SIG-M5 treated with dmso at 0.1 percent for 504 hours (cell line): ENCODE measurements at regions not wholly inside any gene's neighbourhood (a gene's known extent, or its start where the extent isn't known, plus 50 kb on each side); places are given as distances from the start of the nearest gene placed in this dataset.

Experiments
- DNase-seq: peaks from one replicate; lab custom pipeline; 2025; ENCODE audit not compliant: unreplicated experiment; lab: John Stamatoyannopoulos, UW

- no peak for DNase-seq
Observed at GRCh38 chr3:101085752-101086151, 92.5 kb upstream of the ABI3BP start.

DNA sequence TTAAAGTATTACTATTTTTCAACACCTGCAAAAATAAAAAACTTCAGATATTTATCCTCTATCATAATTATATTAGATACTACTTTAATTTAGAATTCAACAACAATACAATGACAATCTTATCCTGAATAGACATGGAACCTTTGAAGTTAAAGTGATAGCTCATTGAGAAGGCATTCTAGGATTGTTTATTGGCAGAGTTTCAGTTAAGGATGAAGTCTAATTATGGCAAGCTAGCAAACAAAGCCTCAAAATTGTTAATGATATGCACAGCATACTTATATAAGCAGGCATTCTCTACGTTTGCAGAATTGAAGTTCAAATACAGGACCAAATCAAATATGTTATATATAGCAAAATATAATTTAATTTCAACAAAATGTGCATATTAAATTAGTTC lies 91.2 kb upstream of the ABI3BP start:
- no peak for DNase-seq

DNA sequence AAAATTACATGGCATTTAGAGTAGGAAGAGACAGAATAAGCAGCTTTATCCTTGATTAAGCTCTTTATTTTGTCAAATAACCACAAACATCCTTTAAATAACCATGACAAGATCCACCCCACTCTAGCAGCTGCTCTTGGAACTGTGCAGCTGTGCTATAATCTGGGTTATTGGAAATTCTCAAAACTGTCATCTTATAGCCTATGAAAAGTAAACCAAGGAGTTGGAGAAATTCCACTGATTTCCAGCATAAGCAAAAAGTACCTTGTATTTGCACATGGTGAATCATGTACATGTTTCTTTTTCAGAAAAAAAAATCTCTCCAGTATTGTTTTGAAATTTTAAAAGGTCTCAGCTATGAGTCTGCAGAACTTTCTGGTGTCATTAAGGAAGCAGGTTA lies 88.8 kb upstream of the ABI3BP start:
- no peak for DNase-seq

DNA sequence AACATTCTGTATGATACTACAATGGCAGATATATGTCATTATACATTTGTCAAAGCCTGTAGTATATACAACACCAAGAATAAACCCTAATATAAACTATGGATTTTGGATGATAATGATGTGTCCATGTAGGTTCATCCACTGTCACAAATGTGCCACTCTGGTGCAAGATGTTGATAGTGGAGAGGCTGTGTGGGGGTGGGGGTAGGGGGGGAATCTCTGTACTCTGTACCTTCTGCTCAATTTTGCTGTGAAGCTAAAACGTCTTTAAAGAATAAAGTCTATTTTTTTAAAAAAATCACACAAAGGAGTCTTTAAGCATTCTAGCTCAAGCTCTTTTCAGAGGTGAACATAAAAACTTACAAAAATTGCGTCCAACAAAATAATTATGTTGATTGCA lies 88.2 kb upstream of the ABI3BP start:
- no peak for DNase-seq

DNA sequence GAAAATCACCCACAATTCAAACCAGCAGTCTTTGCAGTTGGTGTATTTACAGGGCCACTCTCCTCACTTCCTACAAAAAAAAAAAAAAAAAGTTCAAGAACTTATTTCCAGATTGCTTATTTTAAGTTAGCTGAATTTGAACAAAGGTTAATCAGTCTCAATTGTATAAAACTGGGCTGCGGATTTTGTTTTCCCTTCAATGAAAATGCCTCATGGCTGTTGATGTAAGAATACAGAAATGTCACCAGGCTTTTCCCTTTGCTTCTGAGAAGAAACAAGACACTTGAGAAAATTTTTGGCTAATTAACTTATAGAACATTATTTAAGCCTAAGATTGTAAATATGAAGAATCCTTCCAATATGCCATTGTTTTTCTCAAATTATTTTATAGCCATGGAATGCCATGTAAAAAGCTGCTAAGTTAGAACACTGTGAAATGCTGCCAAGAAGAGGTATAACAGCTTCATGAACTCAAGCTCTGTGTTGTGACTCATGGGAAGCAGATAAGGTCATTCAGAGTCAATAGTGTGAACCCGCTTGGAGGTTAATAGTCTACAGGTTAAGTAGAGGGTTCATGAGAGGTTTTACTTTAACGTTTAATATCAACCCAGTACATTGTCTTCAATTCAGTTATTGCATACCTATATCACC lies 84.3 kb upstream of the ABI3BP start:
- DNase-seq: no peak

GRCh38 chr3:101074518-101074917 lies 81.3 kb upstream of the ABI3BP start:
- DNase-seq: no peak

GRCh38 chr3:101072300-101072699 lies 79.1 kb upstream of the ABI3BP start:
- DNase-seq: no peak

DNA sequence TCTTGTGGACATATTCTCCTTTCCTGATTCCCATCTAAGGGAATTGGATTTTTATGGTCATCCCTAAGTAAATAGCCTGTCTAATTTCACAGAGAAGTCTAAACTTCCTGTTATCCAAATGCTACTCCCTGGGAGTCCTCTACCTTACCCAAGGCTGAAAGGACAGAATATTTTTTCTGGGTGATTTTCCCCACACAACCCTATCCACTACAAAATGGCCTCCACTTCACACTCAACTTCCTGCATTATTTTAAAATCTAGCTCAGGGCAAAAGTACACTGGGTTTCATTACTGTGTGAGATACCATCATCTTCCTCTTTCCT lies 77.5 kb upstream of the ABI3BP start:
- DNase-seq: no peak

DNA sequence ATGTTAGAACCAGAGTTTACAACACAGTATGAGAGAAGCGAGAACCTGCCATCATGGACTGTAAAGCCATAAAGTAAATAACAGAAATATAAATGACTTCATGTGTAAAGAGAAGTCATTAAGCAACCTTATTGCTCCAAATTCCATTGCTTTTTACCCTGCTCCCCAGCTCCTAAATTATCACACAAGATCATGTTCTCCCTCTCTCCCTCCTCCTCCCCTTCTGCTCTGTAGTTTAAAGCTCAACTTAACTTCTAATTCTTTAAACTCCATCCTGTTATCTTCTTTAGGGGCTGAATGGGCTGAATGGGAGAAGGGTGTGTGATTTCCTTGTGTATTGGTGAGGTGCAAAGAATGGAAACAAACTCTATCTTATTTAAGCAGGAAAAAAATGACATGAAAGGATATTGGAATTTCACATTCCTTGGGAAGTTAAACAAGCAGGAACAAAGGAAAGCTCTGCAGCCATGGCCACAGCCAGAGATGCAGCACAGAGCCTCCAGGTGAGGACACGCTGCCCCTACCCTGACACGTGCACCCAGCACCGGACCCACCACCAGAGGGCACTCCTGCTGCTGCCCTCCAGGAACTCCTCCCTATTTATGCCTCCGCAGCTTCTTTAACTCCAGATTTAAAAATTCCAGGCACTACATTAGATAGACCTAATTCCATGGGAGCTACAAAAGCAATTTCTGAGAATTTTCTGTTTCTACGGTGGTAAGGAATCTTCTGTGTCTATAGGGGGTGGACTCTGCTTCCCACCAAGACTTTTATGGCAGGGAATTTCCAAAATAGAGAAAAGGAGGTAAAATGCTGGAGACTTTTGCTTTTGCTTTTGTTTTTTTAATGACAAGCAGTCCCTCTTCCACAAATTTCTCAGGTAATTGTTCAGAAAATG lies 76.9 kb upstream of the ABI3BP start:
- peak; percentile 39 for DNase-seq

GRCh38 chr3:101068876-101069606 lies 75.8 kb upstream of the ABI3BP start:
- DNase-seq: no peak

GRCh38 chr3:101066711-101067129 lies 73.5 kb upstream of the ABI3BP start:
- no peak for DNase-seq

GRCh38 chr3:101065962-101066361 lies 72.7 kb upstream of the ABI3BP start:
- DNase-seq: no peak

GRCh38 chr3:101063401-101063800 lies 70.2 kb upstream of the ABI3BP start:
- DNase-seq: no peak

DNA sequence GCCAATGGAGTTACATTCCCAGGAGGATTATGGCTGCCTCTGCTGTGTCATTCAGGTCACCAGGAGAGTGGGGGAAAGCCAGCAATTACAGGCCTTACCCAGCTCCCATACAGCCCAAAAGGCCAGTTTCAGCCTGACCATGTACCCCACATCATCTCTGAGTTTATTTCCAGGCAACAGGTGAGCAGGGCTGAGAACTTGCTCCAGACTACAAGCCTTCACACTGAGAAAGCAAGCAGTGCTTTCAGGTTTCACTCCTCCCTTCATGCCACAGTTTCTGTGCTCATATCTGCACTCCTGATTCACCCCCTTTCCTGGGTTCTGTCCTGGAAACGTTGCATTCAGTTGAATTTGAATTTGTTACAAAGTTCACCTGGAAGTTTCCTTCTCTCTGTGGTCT lies 68.1 kb upstream of the ABI3BP start:
- no peak for DNase-seq

GRCh38 chr3:101050866-101051265 lies 57.6 kb upstream of the ABI3BP start:
- DNase-seq: no peak

- DNase-seq: no peak
Observed at GRCh38 chr3:101050046-101050445, 56.8 kb upstream of the ABI3BP start.

DNA sequence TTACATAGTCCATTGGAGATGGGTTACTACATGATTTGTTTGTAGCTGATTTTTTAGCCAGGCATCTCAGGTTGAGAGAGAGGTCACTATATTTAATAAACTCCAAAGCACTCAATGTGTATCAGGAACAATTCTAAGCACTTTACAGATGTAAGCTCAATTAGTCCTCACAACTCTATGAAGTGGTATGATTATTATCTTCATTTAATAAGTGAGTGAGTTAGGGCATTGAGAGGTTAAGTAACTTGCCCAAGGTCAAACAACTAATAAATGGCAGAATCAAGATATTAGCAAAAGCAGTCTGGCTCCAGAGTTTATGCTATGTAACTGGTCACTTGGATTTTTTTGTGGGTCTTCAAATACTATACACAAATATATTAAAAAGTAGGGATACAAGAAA lies 56.3 kb upstream of the ABI3BP start:
- no peak for DNase-seq

GRCh38 chr3:101043687-101044078 lies 50.5 kb upstream of the ABI3BP start:
- no peak for DNase-seq

DNA sequence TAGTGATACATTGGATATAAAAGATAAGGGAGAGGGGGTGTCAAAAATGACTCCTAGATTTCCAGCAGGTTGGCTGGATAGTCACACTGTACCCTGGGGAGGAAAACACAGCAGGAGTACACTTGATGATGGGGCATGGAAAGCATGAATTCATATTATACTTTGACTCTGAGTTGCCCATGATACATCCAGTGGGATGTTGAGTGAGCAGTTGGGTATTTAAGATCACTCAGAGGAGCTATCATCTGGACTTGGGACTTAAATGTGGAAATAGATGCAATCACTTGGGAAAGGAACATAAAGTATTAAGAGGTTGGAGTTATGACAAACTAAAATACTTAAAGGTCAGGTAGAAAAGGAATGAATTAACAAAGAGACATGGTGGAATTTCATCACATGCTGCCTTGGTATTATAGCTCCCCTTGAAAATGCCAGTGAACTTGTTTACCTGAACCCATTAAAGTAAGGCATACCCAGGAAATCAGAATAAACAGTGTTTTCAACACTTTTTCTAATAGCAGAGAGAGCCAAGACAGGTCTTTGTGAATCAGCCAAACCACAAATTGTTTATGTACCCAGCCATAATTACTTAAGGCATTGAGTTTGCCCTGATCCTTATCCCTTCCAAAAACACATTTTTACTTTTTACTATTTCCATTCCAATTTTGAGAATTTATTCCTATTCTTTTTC lies 49.9 kb upstream of the ABI3BP start:
- DNase-seq: no peak
